ENCODE measurements at regions not wholly inside any gene's neighbourhood (a gene's known extent, or its start where the extent isn't known, plus 50 kb on each side); places are given as distances from the start of the nearest gene placed in this dataset.

- Histone ChIP-seq H3K36me3 (ENCODE audit: insufficient read depth, low read length) (no peaks in the 10 kb centered on the region), H3K27me3 (ENCODE audit: insufficient read depth, low read length) (no peaks in the 10 kb centered on the region), H2AFZ (ENCODE audit: low read depth, low read length) (no peak overlapping the region), H3K4me1 (ENCODE audit: insufficient read depth, low read length) (no peaks in the 10 kb centered on the region), H3K4me3 (ENCODE audit: low read length) (no peak overlapping the region), H3K9me3 (ENCODE audit: low read length) (no peaks in the 10 kb centered on the region)
Measured at GRCh38 chr12:25842254-25842653, 116.2 kb upstream of the RASSF8 start.

DNA sequence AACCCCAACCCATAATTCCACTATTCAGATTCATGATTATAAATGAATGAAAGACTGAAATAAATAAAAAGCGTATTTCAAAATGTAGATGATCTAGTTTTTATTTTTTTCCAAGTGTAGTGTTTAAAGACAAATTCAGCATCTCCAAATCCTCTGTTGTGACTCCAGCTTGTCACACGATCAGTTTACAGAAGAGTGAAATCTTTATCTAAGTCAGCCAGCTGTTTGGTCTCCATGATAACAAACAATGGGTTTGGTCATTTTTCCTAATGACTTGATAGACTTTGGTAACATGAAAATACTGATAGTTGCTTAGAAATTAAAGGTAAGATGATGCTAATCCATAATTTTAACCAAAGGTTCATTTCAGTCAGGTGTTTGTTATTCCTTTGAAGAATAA, 114.5 kb upstream of the RASSF8 start:
- H2AFZ ChIP-seq (ENCODE audit: low read depth, low read length): no peak overlapping the region
- H3K4me3 ChIP-seq (ENCODE audit: low read length): no peak overlapping the region
- no peaks in the 10 kb centered on the region for H3K36me3 ChIP-seq (ENCODE audit: insufficient read depth, low read length)
- H3K27me3 ChIP-seq (ENCODE audit: insufficient read depth, low read length): no peaks in the 10 kb centered on the region
- no peaks in the 10 kb centered on the region for H3K4me1 ChIP-seq (ENCODE audit: insufficient read depth, low read length)
- no peaks in the 10 kb centered on the region for H3K9me3 ChIP-seq (ENCODE audit: low read length)

GRCh38 chr12:25845415-25845814, 113.1 kb upstream of the RASSF8 start:
- Histone ChIP-seq H3K4me1 (ENCODE audit: insufficient read depth, low read length) (no peaks in the 10 kb centered on the region), H3K27me3 (ENCODE audit: insufficient read depth, low read length) (no peaks in the 10 kb centered on the region), H3K4me3 (ENCODE audit: low read length) (no peak overlapping the region), H2AFZ (ENCODE audit: low read depth, low read length) (no peak overlapping the region), H3K9me3 (ENCODE audit: low read length) (no peaks in the 10 kb centered on the region), H3K36me3 (ENCODE audit: insufficient read depth, low read length) (no peaks in the 10 kb centered on the region)

DNA sequence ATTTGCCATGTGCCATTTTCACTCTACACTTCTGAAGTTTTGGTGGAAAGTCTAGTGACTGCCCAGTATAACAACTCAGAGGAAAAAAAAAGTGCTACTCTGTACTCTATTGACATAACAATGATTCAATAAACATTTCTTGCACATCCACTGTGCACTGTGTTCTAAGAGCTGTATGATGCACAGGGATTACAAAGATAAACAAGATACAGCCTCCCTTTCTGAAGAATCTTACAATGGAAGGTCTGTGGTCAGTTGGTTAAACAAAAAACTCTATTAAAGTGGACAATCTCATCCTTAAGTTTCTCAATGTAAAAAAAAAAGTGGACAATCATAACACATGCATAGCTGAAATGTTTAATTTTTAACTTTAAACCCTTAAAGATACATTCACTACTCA, 105.7 kb upstream of the RASSF8 start:
- no peaks in the 10 kb centered on the region for H3K36me3 ChIP-seq (ENCODE audit: insufficient read depth, low read length)

DNA sequence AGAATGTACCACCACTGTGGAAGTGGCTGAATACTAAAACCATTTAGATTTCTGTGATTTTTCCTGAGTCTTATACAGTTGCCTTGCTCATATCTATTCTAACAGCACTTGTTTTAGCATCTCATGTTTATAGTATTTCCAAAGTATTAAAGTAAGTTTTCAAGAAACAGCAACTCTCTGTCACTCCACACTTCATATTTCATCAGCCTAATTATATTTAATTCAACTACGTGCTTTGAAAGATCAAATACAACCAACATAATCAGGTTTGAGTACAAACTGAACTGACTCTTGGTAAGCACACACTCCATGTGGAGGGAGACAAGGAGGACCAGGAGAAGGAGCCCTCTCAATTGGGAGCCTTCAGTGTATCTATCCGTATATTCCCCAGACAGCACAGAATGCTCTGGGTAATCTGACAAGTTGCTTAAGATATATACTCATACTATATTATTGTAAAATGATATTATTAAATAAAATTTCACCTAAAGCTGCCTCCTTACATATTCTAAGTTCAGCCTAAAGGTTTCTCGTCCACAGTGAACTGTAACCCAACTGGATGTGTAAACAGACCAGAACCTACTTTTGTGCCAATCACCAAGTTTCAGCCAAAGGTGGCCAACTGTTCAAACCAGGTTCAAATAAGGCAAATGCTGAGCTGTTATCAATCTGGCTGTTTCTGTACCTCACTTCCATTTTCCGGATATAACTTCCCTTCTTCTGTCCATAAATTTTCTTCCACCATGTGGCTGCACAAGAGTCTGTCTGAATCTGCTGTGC, 105.0 kb upstream of the RASSF8 start:
- Histone ChIP-seq H3K27me3 (ENCODE audit: insufficient read depth, low read length) (no peaks in the 10 kb centered on the region), H2AFZ (ENCODE audit: low read depth, low read length) (no peak overlapping the region), H3K36me3 (ENCODE audit: insufficient read depth, low read length) (no peaks in the 10 kb centered on the region), H3K4me1 (ENCODE audit: insufficient read depth, low read length) (no peaks in the 10 kb centered on the region), H3K9me3 (ENCODE audit: low read length) (no peaks in the 10 kb centered on the region), H3K4me3 (ENCODE audit: low read length) (no peak overlapping the region)

More for the DNA sequence above, 105.7 kb upstream of the RASSF8 start:
- Histone ChIP-seq H3K9me3 (ENCODE audit: low read length) (no peaks in the 10 kb centered on the region), H3K4me1 (ENCODE audit: insufficient read depth, low read length) (no peaks in the 10 kb centered on the region), H3K4me3 (ENCODE audit: low read length) (no peak overlapping the region), H2AFZ (ENCODE audit: low read depth, low read length) (no peak overlapping the region), H3K27me3 (ENCODE audit: insufficient read depth, low read length) (no peaks in the 10 kb centered on the region)

- no peaks in the 10 kb centered on the region for H3K4me1 ChIP-seq (ENCODE audit: insufficient read depth, low read length)
Measured at GRCh38 chr12:25854991-25855390, 103.5 kb upstream of the RASSF8 start.

DNA sequence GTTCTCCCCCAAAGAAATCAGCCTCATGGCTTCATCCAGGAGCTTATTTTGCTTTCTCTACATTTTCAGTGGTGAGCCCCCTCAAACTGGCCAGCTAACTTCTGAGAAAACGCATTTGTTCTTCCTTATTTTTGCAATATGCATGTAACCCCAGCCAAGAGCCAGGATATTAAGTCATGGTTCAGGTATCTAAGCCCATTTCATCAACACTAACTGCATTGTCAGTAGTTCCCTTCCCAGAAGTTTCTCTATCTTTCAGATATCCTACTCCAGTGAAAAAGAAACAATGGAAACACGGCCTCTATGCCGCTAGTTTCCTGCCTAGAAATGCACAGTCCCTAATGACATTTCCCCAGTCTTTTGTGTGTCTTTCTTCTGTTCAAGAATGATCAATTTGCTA, 102.8 kb upstream of the RASSF8 start:
- no peaks in the 10 kb centered on the region for H3K9me3 ChIP-seq (ENCODE audit: low read length)
- H3K27me3 ChIP-seq (ENCODE audit: insufficient read depth, low read length): no peaks in the 10 kb centered on the region
- H2AFZ ChIP-seq (ENCODE audit: low read depth, low read length): no peak overlapping the region
- H3K36me3 ChIP-seq (ENCODE audit: insufficient read depth, low read length): no peaks in the 10 kb centered on the region
- H3K4me3 ChIP-seq (ENCODE audit: low read length): no peak overlapping the region
- no peaks in the 10 kb centered on the region for H3K4me1 ChIP-seq (ENCODE audit: insufficient read depth, low read length)

More at GRCh38 chr12:25854991-25855390, 103.5 kb upstream of the RASSF8 start:
- H3K36me3 ChIP-seq (ENCODE audit: insufficient read depth, low read length): no peaks in the 10 kb centered on the region
- no peaks in the 10 kb centered on the region for H3K27me3 ChIP-seq (ENCODE audit: insufficient read depth, low read length)
- no peak overlapping the region for H3K4me3 ChIP-seq (ENCODE audit: low read length)
- no peaks in the 10 kb centered on the region for H3K9me3 ChIP-seq (ENCODE audit: low read length)
- no peak overlapping the region for H2AFZ ChIP-seq (ENCODE audit: low read depth, low read length)

DNA sequence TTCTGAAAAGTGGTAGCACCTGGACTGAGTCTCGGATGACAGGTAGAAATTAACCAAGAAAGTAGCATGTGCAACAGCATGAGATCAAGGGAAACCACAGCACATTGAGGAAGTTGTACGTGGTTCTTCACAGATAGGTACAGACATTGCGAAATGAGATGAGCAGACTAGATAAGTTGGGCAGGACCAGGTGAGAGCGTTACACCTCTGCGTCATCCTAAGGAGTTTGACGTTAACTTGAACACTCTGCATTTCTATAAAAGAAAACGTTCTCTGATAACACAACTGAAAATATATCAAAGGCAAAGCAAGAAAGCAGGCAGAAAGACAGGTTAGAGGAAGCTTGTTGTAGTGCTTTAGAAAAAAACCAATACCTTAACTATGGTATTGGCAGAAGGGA, 98.5 kb upstream of the RASSF8 start:
- H3K27me3 ChIP-seq (ENCODE audit: insufficient read depth, low read length): no peaks in the 10 kb centered on the region
- H2AFZ ChIP-seq (ENCODE audit: low read depth, low read length): no peak overlapping the region
- H3K4me1 ChIP-seq (ENCODE audit: insufficient read depth, low read length): no peaks in the 10 kb centered on the region
- no peak overlapping the region for H3K4me3 ChIP-seq (ENCODE audit: low read length)
- no peaks in the 10 kb centered on the region for H3K36me3 ChIP-seq (ENCODE audit: insufficient read depth, low read length)
- no peaks in the 10 kb centered on the region for H3K9me3 ChIP-seq (ENCODE audit: low read length)

- no peaks in the 10 kb centered on the region for H3K4me1 ChIP-seq (ENCODE audit: insufficient read depth, low read length)
- H3K4me3 ChIP-seq (ENCODE audit: low read length): no peak overlapping the region
- no peaks in the 10 kb centered on the region for H3K9me3 ChIP-seq (ENCODE audit: low read length)
Measured at GRCh38 chr12:25861226-25861625, 97.3 kb upstream of the RASSF8 start.

DNA sequence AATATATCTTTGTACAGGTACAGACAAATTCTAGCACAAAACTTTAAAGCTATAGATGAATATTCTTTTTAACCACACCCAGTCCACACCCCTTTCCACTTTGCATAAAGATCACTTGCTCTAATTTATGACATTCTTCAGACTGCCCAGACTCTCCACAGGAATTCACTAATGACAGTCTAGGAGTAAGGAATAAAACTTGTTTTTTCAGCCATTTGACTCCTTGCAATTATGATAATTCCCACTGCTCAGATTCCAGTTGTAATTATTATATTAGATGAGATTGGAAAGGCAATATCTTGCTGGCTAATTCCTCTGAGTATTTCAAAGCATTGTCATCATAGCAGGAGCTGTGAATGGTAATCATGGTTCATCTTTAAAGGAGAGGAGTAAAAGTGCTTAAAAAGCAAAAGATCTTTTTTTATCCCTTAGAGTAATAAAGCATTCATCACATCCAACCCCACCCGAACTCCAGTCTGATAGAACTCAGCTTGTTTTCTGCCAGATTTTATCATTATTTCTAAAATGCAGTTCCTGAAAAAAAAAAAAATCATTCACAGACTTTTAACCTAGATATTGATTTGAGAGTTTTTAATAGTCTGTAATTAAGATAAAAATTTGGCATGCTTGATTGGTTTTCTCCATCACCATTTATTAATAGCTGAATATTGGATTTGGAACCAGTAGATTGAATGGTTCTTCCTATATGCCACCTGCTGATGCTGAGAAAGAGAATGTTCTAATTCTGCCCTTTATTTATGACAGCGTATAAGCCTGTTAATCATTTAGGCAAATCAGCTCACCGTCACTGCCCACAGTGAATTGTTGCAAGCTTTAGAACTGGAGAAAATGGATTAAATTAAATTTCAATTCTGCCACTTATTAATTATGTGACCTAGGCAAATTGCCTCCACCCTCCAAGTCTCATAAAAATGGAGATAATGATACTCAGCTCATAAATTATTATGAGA, 93.9 kb upstream of the RASSF8 start:
- Histone ChIP-seq H3K27me3 (ENCODE audit: insufficient read depth, low read length) (no peaks in the 10 kb centered on the region), H3K36me3 (ENCODE audit: insufficient read depth, low read length) (no peaks in the 10 kb centered on the region), H3K4me3 (ENCODE audit: low read length) (no peak overlapping the region), H3K9me3 (ENCODE audit: low read length) (no peaks in the 10 kb centered on the region), H3K4me1 (ENCODE audit: insufficient read depth, low read length) (no peaks in the 10 kb centered on the region), H2AFZ (ENCODE audit: low read depth, low read length) (no peak overlapping the region)

More at GRCh38 chr12:25861226-25861625, 97.3 kb upstream of the RASSF8 start:
- Histone ChIP-seq H3K36me3 (ENCODE audit: insufficient read depth, low read length) (no peaks in the 10 kb centered on the region), H2AFZ (ENCODE audit: low read depth, low read length) (no peak overlapping the region), H3K27me3 (ENCODE audit: insufficient read depth, low read length) (no peaks in the 10 kb centered on the region)

- Histone ChIP-seq H2AFZ (ENCODE audit: low read depth, low read length) (no peak overlapping the region), H3K27me3 (ENCODE audit: insufficient read depth, low read length) (no peaks in the 10 kb centered on the region), H3K9me3 (ENCODE audit: low read length) (no peaks in the 10 kb centered on the region), H3K4me3 (ENCODE audit: low read length) (no peak overlapping the region), H3K36me3 (ENCODE audit: insufficient read depth, low read length) (no peaks in the 10 kb centered on the region), H3K4me1 (ENCODE audit: insufficient read depth, low read length) (no peaks in the 10 kb centered on the region)
Measured at GRCh38 chr12:25866586-25867378, 91.7 kb upstream of the RASSF8 start.

DNA sequence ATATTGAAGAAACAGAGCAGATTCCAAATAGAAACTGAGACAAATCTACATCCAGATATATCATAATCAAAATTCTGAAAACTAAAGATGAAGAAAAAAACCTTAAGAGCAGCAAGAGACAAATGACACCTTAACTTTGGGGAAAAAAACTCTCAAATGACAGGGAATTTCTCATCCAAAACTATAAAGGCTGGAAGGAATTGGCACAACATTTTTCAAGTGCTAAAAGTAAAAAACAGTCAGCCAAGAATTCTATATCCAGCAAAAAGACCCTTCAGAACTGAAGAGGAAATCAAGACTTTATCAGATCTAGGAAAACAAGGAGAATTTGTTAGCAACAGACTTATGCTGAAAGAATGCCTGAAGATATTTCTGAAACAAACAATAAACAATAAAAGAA, 90.3 kb upstream of the RASSF8 start:
- Histone ChIP-seq H3K27me3 (ENCODE audit: insufficient read depth, low read length) (no peaks in the 10 kb centered on the region), H3K4me3 (ENCODE audit: low read length) (no peak overlapping the region), H2AFZ (ENCODE audit: low read depth, low read length) (no peak overlapping the region), H3K36me3 (ENCODE audit: insufficient read depth, low read length) (no peaks in the 10 kb centered on the region), H3K4me1 (ENCODE audit: insufficient read depth, low read length) (no peaks in the 10 kb centered on the region), H3K9me3 (ENCODE audit: low read length) (no peaks in the 10 kb centered on the region)

- Histone ChIP-seq H2AFZ (ENCODE audit: low read depth, low read length) (no peak overlapping the region), H3K4me1 (ENCODE audit: insufficient read depth, low read length) (no peaks in the 10 kb centered on the region), H3K36me3 (ENCODE audit: insufficient read depth, low read length) (no peaks in the 10 kb centered on the region), H3K27me3 (ENCODE audit: insufficient read depth, low read length) (no peaks in the 10 kb centered on the region), H3K9me3 (ENCODE audit: low read length) (no peaks in the 10 kb centered on the region), H3K4me3 (ENCODE audit: low read length) (no peak overlapping the region)
Measured at GRCh38 chr12:25872137-25872536, 86.3 kb upstream of the RASSF8 start.

All from neuron (in vitro differentiated cells).